ELR (cell line): ENCODE measurements at regions not wholly inside any gene's neighbourhood (a gene's known extent, or its start where the extent isn't known, plus 50 kb on each side); places are given as distances from the start of the nearest gene placed in this dataset.
"Not testable (repeated sequence)": the region's sequence is repeated elsewhere in the genome, so short reads cannot be mapped to it uniquely, and the experiment has no call there.

Experiments used
- DNase-seq: peaks from one replicate; pipeline ENCODE4 v3.0.0-alpha.2; 2015; ENCODE audit warnings: low read depth

DNA sequence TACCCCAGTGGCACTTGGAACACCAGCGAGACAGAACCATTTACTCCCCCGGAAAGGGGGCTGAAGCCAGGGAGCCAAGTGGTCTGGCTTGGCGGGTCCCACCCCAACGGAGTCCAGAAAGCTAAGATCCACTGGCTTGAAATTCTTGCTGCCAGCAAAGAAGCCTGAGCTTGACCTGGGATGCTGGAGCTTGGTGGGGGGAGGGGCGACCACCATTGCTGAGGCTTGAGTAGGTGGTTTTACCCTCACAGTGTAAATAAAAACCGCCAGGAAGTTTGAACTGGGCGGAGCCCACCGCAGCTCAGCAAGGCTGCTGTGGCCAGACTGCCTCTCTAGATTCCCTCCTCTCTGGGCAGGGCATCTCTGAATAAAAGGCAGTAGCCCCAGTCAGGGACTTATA is 62.8 kb downstream of the RPS24 start:
- DNase-seq: not testable (repeated sequence)

DNA sequence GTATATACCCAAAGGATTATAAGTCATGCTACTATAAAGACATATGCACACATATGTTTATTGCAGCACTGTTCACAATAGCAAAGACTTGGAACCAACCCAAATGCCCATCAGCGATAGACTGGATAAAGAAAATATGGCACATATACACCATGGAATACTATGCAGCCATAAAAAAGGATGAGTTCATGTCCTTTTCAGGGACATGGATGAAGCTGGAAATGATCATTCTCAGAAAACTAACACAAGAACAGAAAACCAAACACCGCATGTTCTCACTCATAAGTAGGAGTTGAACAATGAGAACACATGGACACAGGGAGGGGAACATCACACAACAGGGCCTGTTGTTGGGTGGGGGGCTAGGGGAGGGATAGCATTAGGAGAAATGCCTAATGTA is 68.9 kb downstream of the RPS24 start:
- not testable (repeated sequence) for DNase-seq

GRCh38 chr10:78109210-78109609 is 75.5 kb downstream of the RPS24 start:
- no peak for DNase-seq

- no peak for DNase-seq
These were observed 81.6 kb downstream of the RPS24 start for GRCh38 chr10:78115135-78115853.

DNA sequence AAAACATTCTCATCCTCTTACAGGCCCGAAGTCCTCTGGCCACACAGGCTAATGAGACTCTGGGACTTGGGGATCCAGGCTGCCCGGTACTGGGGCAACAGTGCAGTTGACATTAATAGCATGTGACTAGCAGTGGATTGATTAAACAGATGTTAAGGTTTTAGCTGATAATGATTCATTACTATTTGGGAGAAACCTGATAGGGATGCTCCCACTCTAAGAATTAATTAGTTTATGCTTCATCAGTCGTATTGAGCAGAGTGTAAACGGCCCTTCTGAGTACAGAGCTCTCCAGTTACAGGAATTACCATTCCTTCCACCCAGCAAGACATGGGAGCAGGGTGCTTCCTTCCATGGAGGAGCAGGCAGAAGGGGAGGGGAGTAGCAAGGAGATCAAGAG is 82.7 kb downstream of the RPS24 start:
- no peak for DNase-seq

GRCh38 chr10:78118591-78118990 is 84.9 kb downstream of the RPS24 start:
- no peak for DNase-seq

GRCh38 chr10:78121801-78122200 is 88.1 kb downstream of the RPS24 start:
- DNase-seq: no peak

GRCh38 chr10:78124167-78124566 is 90.5 kb downstream of the RPS24 start:
- DNase-seq: no peak

GRCh38 chr10:78129211-78129610 is 95.5 kb downstream of the RPS24 start:
- no peak for DNase-seq

- DNase-seq: no peak
These were observed 97.5 kb downstream of the RPS24 start for GRCh38 chr10:78130966-78131710.

- no peak for DNase-seq
These were observed 101.2 kb downstream of the RPS24 start for GRCh38 chr10:78134773-78135306.

- no peak for DNase-seq
These were observed 103.5 kb downstream of the RPS24 start for GRCh38 chr10:78137147-78137546.

- DNase-seq: no peak
These were observed 105.7 kb downstream of the RPS24 start for GRCh38 chr10:78139341-78139740.

- no peak for DNase-seq
These were observed 106.5 kb downstream of the RPS24 start for GRCh38 chr10:78140066-78140630.

GRCh38 chr10:78143576-78143975 is 109.9 kb downstream of the RPS24 start:
- no peak for DNase-seq

DNA sequence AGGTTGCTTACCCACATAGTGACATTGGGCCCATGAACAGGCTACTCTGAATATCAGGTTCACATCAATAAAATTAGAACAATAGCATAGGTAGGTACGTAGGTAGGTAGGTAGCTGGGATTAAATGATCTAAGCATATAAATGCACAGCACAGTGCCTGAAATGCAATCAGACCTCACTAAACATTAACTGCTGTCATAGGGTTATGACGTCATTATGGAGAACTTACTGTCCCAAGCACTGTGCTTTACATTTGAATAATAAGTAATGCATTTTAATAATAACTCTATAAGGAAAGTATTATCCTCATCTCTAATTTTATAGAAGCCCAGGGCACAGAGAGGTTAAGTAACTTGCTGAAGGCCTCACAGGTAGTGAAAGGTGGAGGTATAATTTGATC is 112.5 kb downstream of the RPS24 start:
- no peak for DNase-seq

DNA sequence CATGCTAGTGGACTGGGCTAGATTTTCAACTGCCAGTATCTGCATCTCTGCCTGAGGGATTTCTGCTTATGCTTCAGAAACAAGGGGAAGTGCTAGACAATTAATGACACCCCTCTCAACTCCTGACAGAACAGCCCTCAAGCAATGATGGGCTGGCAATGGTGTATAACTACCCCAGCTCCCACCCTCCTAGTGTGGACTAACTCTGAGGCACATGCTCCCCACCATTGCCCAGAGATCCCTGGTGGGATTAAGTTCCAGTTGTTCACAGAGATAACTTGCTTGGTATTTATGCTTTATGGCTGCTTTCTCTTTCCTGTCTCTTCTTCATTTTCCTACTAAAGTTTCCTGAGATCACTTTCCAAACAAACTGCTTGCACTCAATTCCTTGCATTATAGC is 113.5 kb downstream of the RPS24 start:
- no peak for DNase-seq

DNA sequence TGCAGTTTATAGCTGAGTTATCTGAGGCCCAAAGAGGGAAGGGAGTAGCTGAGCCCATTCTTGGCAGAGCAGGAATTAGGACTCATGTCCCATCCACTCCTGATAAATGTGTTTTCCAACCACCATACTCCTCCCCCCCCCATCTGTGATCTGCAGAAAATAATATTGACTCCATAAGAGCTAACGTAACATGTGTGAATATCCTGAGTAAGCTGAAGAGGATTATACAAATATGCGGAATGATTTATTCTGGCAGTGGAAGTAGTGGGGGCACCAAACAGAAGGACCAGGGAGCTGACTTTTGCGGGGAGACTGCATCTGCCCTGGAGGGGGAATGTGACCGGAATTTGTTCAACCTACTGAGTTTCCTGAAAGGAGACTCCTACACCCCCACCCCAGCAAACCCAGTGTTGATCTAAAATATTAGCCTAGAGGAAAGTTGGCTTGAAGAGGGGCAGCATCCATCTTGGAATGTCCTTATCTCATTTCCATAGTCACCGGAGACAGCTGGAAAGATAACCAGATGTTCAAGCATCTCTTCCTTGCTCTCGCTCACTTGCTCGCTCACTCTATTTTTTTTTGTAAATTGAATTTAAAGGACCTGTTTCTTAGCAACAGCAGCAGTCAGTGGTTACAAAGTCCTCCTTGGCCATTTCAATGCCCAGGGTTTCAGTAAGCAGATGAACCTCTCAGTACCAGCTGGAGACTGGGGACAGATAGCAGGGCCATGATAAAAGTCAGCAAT is 114.7 kb downstream of the RPS24 start:
- no peak for DNase-seq

DNA sequence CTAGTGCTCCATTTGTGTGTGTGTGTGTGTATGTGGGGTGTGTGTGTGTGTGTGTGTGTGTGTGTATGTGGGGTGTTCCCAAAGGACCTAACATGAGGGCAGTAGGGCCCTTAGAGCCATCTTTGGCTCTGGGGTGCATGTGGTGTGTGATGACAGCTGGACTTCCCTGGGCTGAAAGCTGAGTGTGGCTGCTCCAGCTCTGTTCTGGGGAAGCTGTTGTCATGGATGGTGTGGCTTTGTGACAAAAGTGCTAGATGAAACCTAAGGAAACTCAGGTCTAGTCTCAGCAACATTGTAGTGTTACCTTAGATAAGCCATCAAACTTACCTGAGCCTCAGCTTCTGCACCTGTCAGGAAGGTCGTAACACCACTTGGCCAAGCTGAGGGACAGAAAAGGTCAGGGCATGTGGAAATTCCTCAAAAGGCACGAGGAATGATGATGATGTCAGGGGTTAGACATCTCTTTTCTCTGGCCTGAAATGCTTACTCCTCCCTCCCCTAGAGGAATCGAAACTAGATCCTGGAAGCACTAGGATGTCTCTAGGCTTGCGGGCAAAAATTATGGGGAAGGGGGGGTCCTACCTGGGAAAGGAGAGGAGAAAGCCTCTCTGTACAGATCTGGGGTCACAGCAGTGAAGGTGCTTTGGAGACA is 115.4 kb downstream of the RPS24 start:
- DNase-seq: peak; percentile 38

DNA sequence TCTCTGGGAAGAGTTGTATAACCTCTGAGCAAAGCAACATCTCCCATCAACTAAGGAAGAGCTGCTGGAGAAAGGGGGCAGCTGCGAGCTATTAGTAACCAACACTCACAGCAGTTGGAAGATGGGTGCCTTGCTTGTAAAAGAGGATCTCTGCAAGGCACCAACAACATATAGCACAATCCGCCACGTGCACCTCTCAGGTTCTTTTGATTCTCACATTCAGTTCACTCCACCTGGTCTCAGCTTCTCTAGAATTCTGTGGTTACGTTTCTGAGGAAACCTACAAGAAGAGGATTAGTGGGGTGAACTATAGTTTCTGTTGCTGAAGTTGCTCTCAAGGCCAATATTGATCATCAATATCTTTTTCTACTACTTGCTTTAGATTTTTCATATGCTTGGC is 117.1 kb downstream of the RPS24 start:
- DNase-seq: no peak

GRCh38 chr10:78155722-78156121 is 122.1 kb downstream of the RPS24 start:
- DNase-seq: no peak

- no peak for DNase-seq
These were observed 126.9 kb downstream of the RPS24 start for GRCh38 chr10:78160591-78160990.
